ENCODE measurements at regions not wholly inside any gene's neighbourhood (a gene's known extent, or its start where the extent isn't known, plus 50 kb on each side); places are given as distances from the start of the nearest gene placed in this dataset.

DNA sequence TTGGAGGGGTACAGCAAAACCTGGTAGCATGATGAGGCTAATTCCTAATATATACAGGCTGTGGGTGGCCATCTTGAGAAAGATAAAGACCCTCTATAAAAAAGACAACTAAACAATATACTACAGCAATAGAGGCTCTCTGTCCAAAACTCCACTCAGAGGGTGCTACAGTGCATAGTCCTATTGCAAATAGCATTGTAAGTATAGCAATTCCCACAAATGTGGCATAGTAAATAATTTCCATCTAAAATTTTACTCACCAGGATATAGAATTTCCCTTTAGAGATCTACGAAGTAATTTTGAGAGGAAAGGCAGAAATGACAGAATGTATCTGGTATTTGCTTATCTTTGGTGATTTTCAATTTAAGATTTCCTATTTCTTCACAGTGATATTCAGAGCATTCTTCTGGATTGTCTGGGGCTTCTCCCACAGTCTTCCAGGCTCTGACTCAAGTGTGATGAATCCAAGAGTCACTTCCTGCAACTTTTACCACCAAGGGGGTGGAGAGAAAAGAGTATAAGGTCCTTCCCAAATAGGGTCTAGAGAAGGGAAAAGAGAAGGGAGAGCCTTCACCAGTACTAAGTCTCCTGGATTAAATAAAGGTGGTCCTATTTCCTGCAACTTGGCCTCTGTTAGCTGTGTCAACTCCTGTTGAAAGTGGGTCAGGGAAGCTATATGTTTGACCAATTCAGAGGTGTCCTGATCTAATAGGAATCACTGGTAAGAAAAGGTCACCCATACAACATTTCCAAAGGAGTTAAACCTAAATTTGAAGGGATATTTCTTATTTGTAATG lies 1054.7 kb upstream of the CNTN5 start:
- TF ChIP-seq, protein P1, sequence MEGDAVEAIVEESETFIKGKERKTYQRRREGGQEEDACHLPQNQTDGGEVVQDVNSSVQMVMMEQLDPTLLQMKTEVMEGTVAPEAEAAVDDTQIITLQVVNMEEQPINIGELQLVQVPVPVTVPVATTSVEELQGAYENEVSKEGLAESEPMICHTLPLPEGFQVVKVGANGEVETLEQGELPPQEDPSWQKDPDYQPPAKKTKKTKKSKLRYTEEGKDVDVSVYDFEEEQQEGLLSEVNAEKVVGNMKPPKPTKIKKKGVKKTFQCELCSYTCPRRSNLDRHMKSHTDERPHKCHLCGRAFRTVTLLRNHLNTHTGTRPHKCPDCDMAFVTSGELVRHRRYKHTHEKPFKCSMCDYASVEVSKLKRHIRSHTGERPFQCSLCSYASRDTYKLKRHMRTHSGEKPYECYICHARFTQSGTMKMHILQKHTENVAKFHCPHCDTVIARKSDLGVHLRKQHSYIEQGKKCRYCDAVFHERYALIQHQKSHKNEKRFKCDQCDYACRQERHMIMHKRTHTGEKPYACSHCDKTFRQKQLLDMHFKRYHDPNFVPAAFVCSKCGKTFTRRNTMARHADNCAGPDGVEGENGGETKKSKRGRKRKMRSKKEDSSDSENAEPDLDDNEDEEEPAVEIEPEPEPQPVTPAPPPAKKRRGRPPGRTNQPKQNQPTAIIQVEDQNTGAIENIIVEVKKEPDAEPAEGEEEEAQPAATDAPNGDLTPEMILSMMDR (IDR thresholded peaks at IDR 0.05) = no peak
- TF ChIP-seq EP300 (IDR thresholded peaks at IDR 0.05) (no peak), POLR2A (IDR thresholded peaks at IDR 0.05) (no peak)

Measured in sigmoid colon (tissue), 4 donors.